ENCODE measurements at regions not wholly inside any gene's neighbourhood (a gene's known extent, or its start where the extent isn't known, plus 50 kb on each side); places are given as distances from the start of the nearest gene placed in this dataset.
A peak's percentile ranks its signal among the peaks of the same experiment; 100 is the strongest.

DNA sequence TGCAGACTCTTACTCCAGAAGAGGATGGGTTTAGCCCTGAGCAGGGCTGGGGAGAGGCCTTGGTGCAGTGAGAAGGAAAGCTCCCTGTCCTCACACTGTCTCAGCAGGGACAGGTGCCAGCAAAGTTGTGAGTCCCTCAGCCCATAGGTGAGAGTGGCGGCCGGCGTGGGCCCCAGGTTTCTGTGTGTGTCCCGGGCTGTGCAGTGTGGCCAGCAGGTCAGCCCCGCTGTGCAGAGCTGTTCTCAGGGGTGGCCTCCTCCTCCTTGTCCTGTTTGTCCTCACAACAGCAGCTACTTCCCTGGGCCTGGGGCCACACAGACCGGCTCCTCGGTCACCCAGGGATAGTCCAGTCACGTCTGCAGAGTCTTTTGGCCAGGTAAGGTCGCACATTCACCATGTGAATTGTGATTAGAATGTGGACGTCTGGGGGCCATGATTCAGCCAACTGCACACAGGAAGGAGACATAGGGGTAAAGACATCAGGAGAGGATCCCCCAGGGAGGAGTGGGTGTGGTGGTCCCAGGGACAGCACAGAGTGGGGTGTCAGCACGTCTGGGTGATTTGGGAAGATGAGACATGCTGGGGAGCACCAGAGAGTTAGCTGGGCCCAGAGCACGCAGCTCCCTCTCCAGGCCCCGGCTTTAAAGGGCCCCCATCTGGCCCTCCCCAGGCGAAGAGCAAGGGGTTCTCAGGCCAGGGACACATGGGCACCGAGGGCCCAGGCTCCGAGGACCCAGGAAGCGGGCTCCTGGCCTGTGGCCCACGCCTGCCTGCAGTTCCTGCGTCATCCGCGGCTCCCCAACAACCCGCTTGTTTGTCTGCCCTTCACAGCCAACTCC lies 81.6 kb downstream of the MYEOV start:
- intact Hi-C loops (cut with DNase I; ENCODE audit: low total_unique reads): no loop called here
- peak in 1 of 2 donors; percentile 84 for DNase-seq (ENCODE audit: low spot score in 2 of 2)
- TF ChIP-seq POLR2A (IDR thresholded peaks at IDR 0.05): no peak
- TF ChIP-seq, protein P1, sequence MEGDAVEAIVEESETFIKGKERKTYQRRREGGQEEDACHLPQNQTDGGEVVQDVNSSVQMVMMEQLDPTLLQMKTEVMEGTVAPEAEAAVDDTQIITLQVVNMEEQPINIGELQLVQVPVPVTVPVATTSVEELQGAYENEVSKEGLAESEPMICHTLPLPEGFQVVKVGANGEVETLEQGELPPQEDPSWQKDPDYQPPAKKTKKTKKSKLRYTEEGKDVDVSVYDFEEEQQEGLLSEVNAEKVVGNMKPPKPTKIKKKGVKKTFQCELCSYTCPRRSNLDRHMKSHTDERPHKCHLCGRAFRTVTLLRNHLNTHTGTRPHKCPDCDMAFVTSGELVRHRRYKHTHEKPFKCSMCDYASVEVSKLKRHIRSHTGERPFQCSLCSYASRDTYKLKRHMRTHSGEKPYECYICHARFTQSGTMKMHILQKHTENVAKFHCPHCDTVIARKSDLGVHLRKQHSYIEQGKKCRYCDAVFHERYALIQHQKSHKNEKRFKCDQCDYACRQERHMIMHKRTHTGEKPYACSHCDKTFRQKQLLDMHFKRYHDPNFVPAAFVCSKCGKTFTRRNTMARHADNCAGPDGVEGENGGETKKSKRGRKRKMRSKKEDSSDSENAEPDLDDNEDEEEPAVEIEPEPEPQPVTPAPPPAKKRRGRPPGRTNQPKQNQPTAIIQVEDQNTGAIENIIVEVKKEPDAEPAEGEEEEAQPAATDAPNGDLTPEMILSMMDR (IDR thresholded peaks at IDR 0.05): no peak
- no peak overlapping the region for H3K4me3 ChIP-seq (ENCODE audit: low read depth, poor library complexity, severe bottlenecking)
- 74 to 78% methylated on average over 18 to 19 of the region's 22 CpGs for WGBS, 2 donors

DNA sequence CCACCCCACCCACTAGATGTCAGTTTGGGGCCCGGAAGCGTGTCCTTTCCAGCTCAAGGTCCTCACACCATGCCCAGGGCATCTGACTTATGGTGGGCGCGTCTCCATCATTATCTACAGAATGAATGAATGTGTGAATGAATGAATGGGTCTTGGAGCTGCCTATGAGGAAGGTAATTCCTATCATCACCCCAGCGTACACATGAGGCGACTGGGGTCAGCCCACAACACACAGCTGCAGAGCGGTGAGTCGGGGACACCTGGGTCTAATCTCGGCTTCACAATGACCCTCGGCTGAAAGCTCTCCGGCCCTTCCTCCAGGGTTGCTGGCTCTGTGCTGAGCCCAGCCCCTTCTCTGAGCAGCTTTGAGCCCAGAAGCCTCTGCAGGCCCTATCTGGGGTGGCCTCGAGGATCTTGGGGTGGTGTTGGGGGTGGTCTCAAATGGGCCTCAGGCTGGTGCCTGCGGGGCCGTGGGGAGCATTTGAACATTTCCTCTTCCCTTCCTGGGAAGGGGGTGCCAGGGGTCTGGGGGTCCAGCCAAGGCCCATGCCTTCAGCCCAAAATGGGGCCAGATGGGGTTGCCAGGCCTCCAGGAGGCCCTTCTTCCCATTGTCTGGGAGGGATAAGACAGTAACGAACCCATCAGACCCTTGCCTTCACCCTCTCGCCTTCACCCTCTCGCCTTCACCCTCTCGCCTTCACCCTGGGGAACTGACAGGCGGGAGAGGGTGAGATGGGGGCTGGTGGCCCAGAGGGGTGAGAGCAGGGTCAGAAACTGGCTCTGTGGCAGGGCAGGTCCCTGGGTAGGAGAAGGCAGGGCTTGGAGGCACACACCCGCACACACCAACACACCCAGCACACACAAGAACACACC lies 82.4 kb downstream of the MYEOV start:
- WGBS, 2 donors: 72 to 83% methylated on average over 20 of the region's 20 CpGs
- no peak overlapping the region for H3K4me3 ChIP-seq (ENCODE audit: low read depth, poor library complexity, severe bottlenecking)
- TF ChIP-seq, protein P1 (IDR thresholded peaks at IDR 0.05): no peak
- no peak for TF ChIP-seq POLR2A (IDR thresholded peaks at IDR 0.05)
- DNase-seq (ENCODE audit: low spot score in 2 of 2): peak in 1 of 2 donors; percentile 77
- intact Hi-C loops (cut with DNase I; ENCODE audit: low total_unique reads): no loop called here

DNA sequence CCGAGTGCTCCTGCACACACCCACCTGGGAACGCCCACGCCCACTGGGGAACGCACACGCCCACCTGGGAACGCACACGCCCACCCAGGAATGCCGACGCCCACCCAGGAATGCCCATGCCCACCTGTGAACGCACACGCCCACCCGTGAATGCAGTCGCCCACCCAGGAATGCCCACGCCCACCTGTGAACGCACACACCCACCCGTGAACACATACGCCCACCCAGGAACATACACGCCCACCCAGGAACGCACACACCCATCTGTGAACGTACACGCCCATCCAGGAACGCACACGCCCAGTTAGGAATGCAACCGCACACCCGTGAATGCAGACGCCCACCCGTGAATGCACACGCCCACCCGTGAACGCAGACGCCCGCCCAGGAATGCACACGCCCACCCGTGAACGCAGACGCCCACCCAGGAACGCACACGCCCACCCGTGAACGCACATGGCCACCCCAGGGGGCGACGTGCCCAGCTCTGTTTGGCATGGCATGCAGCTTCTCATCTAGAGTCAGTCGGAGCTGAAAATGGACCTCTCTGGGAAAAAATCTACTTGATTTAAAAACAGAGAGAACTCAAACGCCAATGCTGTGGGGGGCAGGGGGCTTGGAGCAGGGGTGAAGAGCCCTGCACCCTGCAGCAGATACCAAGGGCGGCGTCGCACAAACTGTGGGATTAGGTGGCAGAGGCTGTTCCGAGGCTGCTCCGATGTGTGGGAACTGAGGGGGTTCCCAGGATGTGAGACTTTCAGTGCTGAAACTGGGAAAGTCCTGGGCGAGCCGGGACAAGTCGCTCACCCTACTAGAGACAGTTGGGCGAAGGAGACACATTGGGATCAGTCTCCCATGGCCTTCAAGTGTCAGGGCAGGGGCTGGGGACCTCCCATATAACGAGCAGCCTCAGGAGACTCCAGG lies 83.3 kb downstream of the MYEOV start:
- no peak overlapping the region for H3K4me3 ChIP-seq (ENCODE audit: low read depth, poor library complexity, severe bottlenecking)
- intact Hi-C loops (cut with DNase I; ENCODE audit: low total_unique reads): no loop called here
- peak in 1 of 2 donors; percentile 82 for DNase-seq (ENCODE audit: low spot score in 2 of 2)
- TF ChIP-seq, protein P1 (IDR thresholded peaks at IDR 0.05): no peak
- no peak for TF ChIP-seq POLR2A (IDR thresholded peaks at IDR 0.05)
- WGBS, 2 donors: 45 to 50% methylated on average over 53 to 54 of the region's 54 CpGs

DNA sequence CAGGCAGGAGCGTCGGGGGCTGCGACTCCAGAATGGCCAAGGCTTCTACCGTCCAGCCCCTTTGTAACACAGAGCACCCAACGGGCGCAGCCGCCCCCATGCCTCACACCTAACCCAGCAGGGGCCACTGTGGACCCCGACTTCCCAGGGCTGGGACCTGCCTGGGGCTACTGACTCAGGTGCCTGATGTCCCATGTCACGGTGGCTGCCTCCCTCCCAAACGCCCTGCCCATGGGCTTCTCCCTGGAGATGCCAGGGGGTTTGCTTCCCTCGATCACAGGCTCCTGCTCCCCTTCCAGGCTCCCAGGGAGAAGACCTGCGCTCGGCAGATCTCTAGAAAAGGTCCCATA lies 84.0 kb downstream of the MYEOV start:
- intact Hi-C loops (cut with DNase I; ENCODE audit: low total_unique reads): no loop called here

More for the DNA sequence above, 84.0 kb downstream of the MYEOV start:
- no peak for TF ChIP-seq POLR2A (IDR thresholded peaks at IDR 0.05)
- TF ChIP-seq, protein P1 (IDR thresholded peaks at IDR 0.05): no peak
- no peak overlapping the region for H3K4me3 ChIP-seq (ENCODE audit: low read depth, poor library complexity, severe bottlenecking)
- WGBS, 2 donors: 54 to 64% methylated on average over 13 of the region's 13 CpGs
- DNase-seq (ENCODE audit: low spot score in 2 of 2): no peak

All from lower leg skin (tissue), 4 donors.